Loucy (cell line): ENCODE measurements at regions not wholly inside any gene's neighbourhood (a gene's known extent, or its start where the extent isn't known, plus 50 kb on each side); places are given as distances from the start of the nearest gene placed in this dataset.
A peak's percentile ranks its signal among the peaks of the same experiment; 100 is the strongest.

Source experiments
- H2AFZ ChIP-seq: fragments of 200-600 bp; sonication (generic); 2 replicates; pipeline ENCODE4 v1.6.0; 2016; ENCODE audit warnings: antibody characterized with exemption, mild to moderate bottlenecking, low read length, moderate library complexity
- H3F3A ChIP-seq: fragments of 200-600 bp; 2 replicates; pipeline ENCODE4 v1.6.0; 2016; ENCODE audit warnings: antibody characterized with exemption, low read depth, mild to moderate bottlenecking
- H3K27me3 ChIP-seq: fragments of 200-600 bp; sonication (generic); 2 replicates; pipeline ENCODE4 v1.6.1; 2014; ENCODE audit warnings: low read length, mild to moderate bottlenecking; ENCODE audit not compliant: insufficient read depth, poor library complexity, severe bottlenecking
- H3K36me3 ChIP-seq: fragments of 200-600 bp; sonication (generic); 2 replicates; pipeline ENCODE4 v1.6.1; 2016; ENCODE audit warnings: low read length; ENCODE audit not compliant: insufficient read depth
- H3K4me1 ChIP-seq: fragments of 200-600 bp; sonication (generic); 2 replicates; pipeline ENCODE4 v1.5.1; 2014; ENCODE audit warnings: low read length, mild to moderate bottlenecking; ENCODE audit not compliant: insufficient read depth, poor library complexity, severe bottlenecking
- H3K4me2 ChIP-seq: fragments of 200-600 bp; sonication (generic); 2 replicates; pipeline ENCODE4 v1.6.0; 2014; ENCODE audit warnings: antibody characterized with exemption, low read length, low read depth, mild to moderate bottlenecking; ENCODE audit not compliant: poor library complexity, severe bottlenecking
- H3K4me3 ChIP-seq: fragments of 200-600 bp; sonication (generic); 2 replicates; pipeline ENCODE4 v1.5.1; 2014; ENCODE audit warnings: low read length, mild to moderate bottlenecking, mixed read lengths; ENCODE audit not compliant: poor library complexity, severe bottlenecking
- H3K79me2 ChIP-seq: fragments of 200-600 bp; sonication (generic); 2 replicates; pipeline ENCODE4 v1.6.1; 2014; ENCODE audit warnings: low read length; ENCODE audit not compliant: insufficient read depth
- H3K9ac ChIP-seq: fragments of 200-600 bp; sonication (generic); 2 replicates; pipeline ENCODE4 v1.6.0; 2014; ENCODE audit warnings: mild to moderate bottlenecking, low read depth, low read length, moderate library complexity; ENCODE audit not compliant: poor library complexity, severe bottlenecking
- H3K9me2 ChIP-seq: fragments of 200-600 bp; sonication (generic); replicated peaks from 2 replicates; pipeline ENCODE4 v1.6.1; 2016; ENCODE audit warnings: low read depth, low read length, mixed read lengths
- H3K9me3 ChIP-seq: fragments of 200-600 bp; sonication (generic); 2 replicates; pipeline ENCODE4 v1.6.1; 2014; ENCODE audit warnings: mild to moderate bottlenecking, antibody characterized with exemption, low read length, low read depth; ENCODE audit not compliant: insufficient read depth
- H4K20me1 ChIP-seq: fragments of 200-600 bp; sonication (generic); 2 replicates; pipeline ENCODE4 v1.6.0; 2014; ENCODE audit warnings: antibody characterized with exemption, low read length, mild to moderate bottlenecking; ENCODE audit not compliant: insufficient read depth, poor library complexity, severe bottlenecking
- CTCF ChIP-seq: fragments of 200-600 bp; sonication (generic); conservative IDR thresholded peaks from 2 replicates; pipeline ENCODE4 v1.5.1; 2014; ENCODE audit warnings: mild to moderate bottlenecking, antibody characterized with exemption, low read length
- EZH2phosphoT487 ChIP-seq: fragments of 200-600 bp; IDR thresholded peaks from 2 replicates; pipeline ENCODE4 v1.6.1; 2018; ENCODE audit warnings: antibody characterized with exemption, mild to moderate bottlenecking, moderate library complexity, borderline replicate concordance

DNA sequence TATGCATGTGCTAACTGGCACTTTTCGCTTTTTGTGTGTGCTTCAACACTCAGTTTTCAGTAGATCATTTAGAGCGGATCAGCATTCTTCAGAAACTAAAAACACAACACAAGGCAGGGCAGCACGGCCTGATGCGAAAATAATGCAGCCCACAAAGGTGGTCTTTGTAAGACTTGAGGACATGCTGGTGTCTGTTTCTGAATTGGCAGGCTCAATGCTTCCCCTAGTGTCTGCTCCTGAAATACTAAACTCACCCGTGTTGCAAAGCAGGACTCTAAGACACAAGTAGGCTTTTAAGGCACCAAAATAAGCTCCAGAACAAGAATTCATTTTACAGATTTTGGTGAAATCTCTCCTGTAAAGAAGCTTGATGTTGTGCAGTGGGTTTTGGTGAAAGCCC is 676.5 kb downstream of the TENT5A start:
- peaks cover 5% of the 10 kb centered on the region for H3K4me1 ChIP-seq
- no peak overlapping the region for H3K9ac ChIP-seq
- no peaks in the 10 kb centered on the region for H3K9me2 ChIP-seq
- no peaks in the 10 kb centered on the region for H3K27me3 ChIP-seq
- TF ChIP-seq CTCF (peak; percentile 90), EZH2phosphoT487 (no peak)
- no peaks in the 10 kb centered on the region for H3K79me2 ChIP-seq
- H3K36me3 ChIP-seq: no peaks in the 10 kb centered on the region
- peak overlapping the region; percentile 69 for H2AFZ ChIP-seq
- H4K20me1 ChIP-seq: no peaks in the 10 kb centered on the region
- H3F3A ChIP-seq: no peaks in the 10 kb centered on the region
- no peak overlapping the region for H3K4me2 ChIP-seq
- no peak overlapping the region for H3K4me3 ChIP-seq
- H3K9me3 ChIP-seq: no peaks in the 10 kb centered on the region

DNA sequence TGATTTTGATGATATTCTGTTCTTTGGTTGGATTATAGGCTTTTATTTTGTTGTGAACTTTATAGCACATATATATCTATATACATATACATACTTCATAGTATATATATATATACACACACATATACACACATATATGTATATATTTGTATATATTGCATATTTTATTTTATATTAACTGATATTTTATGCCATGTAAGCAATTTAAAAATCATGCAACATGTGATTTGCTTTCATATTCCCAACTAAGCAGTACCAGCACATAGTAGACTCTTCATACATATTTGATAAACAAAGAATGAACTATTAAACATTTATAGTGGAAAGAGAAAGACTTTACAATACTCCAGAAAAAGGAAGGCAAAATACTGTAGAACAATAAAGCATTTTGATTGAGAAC is 679.2 kb downstream of the TENT5A start:
- H3K9me3 ChIP-seq: no peaks in the 10 kb centered on the region
- no peaks in the 10 kb centered on the region for H3K36me3 ChIP-seq
- H3K9ac ChIP-seq: no peak overlapping the region
- H2AFZ ChIP-seq: no peak overlapping the region
- TF ChIP-seq EZH2phosphoT487: no peak
- TF ChIP-seq CTCF: no peak
- peaks cover 5% of the 10 kb centered on the region for H3K4me1 ChIP-seq
- no peak overlapping the region for H3K4me3 ChIP-seq
- H3K9me2 ChIP-seq: no peaks in the 10 kb centered on the region
- H3K4me2 ChIP-seq: no peak overlapping the region
- no peaks in the 10 kb centered on the region for H4K20me1 ChIP-seq
- no peaks in the 10 kb centered on the region for H3F3A ChIP-seq
- no peaks in the 10 kb centered on the region for H3K27me3 ChIP-seq
- no peaks in the 10 kb centered on the region for H3K79me2 ChIP-seq

GRCh38 chr6:81071121-81071520 is 681.4 kb downstream of the TENT5A start:
- Histone ChIP-seq H2AFZ (no peak overlapping the region), H3K9me3 (no peaks in the 10 kb centered on the region), H3K4me2 (no peak overlapping the region), H3K27me3 (no peaks in the 10 kb centered on the region), H3F3A (no peaks in the 10 kb centered on the region), H3K9me2 (no peaks in the 10 kb centered on the region), H3K79me2 (no peaks in the 10 kb centered on the region), H4K20me1 (no peaks in the 10 kb centered on the region), H3K36me3 (no peaks in the 10 kb centered on the region), H3K9ac (no peak overlapping the region), H3K4me3 (no peak overlapping the region), H3K4me1 (peaks cover 5% of the 10 kb centered on the region)
- TF ChIP-seq EZH2phosphoT487: no peak
- TF ChIP-seq CTCF: no peak
